ENCODE measurements at regions not wholly inside any gene's neighbourhood (a gene's known extent, or its start where the extent isn't known, plus 50 kb on each side); places are given as distances from the start of the nearest gene placed in this dataset.

- H3K4me3 Mint-ChIP-seq = no peak overlapping the region
- no peak overlapping the region for H3K27ac Mint-ChIP-seq
- no peak for DNase-seq (ENCODE audit: extremely low spot score, unreplicated experiment)
- no peaks in the 10 kb centered on the region for H3K4me1 Mint-ChIP-seq (ENCODE audit: unreplicated experiment)
- peaks cover 5% of the 10 kb centered on the region for H3K9me3 Mint-ChIP-seq
- H3K36me3 Mint-ChIP-seq = no peaks in the 10 kb centered on the region
- TF ChIP-seq, protein P1, sequence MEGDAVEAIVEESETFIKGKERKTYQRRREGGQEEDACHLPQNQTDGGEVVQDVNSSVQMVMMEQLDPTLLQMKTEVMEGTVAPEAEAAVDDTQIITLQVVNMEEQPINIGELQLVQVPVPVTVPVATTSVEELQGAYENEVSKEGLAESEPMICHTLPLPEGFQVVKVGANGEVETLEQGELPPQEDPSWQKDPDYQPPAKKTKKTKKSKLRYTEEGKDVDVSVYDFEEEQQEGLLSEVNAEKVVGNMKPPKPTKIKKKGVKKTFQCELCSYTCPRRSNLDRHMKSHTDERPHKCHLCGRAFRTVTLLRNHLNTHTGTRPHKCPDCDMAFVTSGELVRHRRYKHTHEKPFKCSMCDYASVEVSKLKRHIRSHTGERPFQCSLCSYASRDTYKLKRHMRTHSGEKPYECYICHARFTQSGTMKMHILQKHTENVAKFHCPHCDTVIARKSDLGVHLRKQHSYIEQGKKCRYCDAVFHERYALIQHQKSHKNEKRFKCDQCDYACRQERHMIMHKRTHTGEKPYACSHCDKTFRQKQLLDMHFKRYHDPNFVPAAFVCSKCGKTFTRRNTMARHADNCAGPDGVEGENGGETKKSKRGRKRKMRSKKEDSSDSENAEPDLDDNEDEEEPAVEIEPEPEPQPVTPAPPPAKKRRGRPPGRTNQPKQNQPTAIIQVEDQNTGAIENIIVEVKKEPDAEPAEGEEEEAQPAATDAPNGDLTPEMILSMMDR (conservative IDR thresholded peaks at IDR 0.05) = no peak
- no peaks in the 10 kb centered on the region for H3K27me3 Mint-ChIP-seq
Measured at GRCh38 chr11:22049276-22049675, 143.6 kb upstream of the ANO5 start.

- Mint-ChIP-seq H3K4me1 (ENCODE audit: unreplicated experiment) (no peaks in the 10 kb centered on the region), H3K27me3 (no peaks in the 10 kb centered on the region), H3K9me3 (no peaks in the 10 kb centered on the region), H3K27ac (no peak overlapping the region), H3K36me3 (no peaks in the 10 kb centered on the region), H3K4me3 (no peak overlapping the region)
- no peak for DNase-seq (ENCODE audit: extremely low spot score, unreplicated experiment)
- TF ChIP-seq, protein P1 (conservative IDR thresholded peaks at IDR 0.05) = no peak
Measured at GRCh38 chr11:22065472-22065871, 127.4 kb upstream of the ANO5 start.

DNA sequence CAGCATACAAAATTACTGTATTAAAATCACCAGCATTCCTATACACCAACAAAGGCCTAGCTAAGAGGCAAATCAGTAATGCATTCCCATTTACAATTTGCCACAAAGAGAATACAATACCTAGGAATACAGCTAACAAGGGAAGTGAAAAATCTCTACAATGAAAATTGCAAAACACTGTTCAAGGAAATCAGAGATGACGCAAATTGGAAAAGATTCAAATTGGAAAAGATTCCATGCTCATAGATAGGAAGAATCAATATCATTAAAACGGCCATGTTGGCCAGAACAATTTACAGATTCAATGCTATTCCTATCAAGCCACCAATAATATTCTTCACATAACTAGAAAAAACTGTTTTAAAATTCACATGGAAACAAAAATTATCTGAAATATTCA lies 123.0 kb upstream of the ANO5 start:
- TF ChIP-seq, protein P1 (conservative IDR thresholded peaks at IDR 0.05) = no peak
- Mint-ChIP-seq H3K27ac (no peak overlapping the region), H3K4me3 (no peak overlapping the region), H3K27me3 (peaks cover 3% of the 10 kb centered on the region), H3K9me3 (peaks cover 4% of the 10 kb centered on the region), H3K4me1 (ENCODE audit: unreplicated experiment) (no peaks in the 10 kb centered on the region), H3K36me3 (no peaks in the 10 kb centered on the region)
- DNase-seq (ENCODE audit: extremely low spot score, unreplicated experiment) = no peak

- H3K27ac Mint-ChIP-seq = no peak overlapping the region
- DNase-seq (ENCODE audit: extremely low spot score, unreplicated experiment) = no peak
- peaks cover 3% of the 10 kb centered on the region for H3K27me3 Mint-ChIP-seq
- H3K4me1 Mint-ChIP-seq (ENCODE audit: unreplicated experiment) = no peaks in the 10 kb centered on the region
- H3K4me3 Mint-ChIP-seq = peak overlapping the region; percentile 20
- H3K36me3 Mint-ChIP-seq = no peaks in the 10 kb centered on the region
- TF ChIP-seq, protein P1 (conservative IDR thresholded peaks at IDR 0.05) = no peak
- peaks cover 1% of the 10 kb centered on the region for H3K9me3 Mint-ChIP-seq
Measured at GRCh38 chr11:22076271-22076930, 116.5 kb upstream of the ANO5 start.

GRCh38 chr11:22078063-22078462 lies 114.8 kb upstream of the ANO5 start:
- H3K4me3 Mint-ChIP-seq = no peak overlapping the region
- no peak overlapping the region for H3K27ac Mint-ChIP-seq
- H3K36me3 Mint-ChIP-seq = no peaks in the 10 kb centered on the region
- H3K27me3 Mint-ChIP-seq = peaks cover 3% of the 10 kb centered on the region
- TF ChIP-seq, protein P1 (conservative IDR thresholded peaks at IDR 0.05) = no peak
- H3K4me1 Mint-ChIP-seq (ENCODE audit: unreplicated experiment) = no peaks in the 10 kb centered on the region
- DNase-seq (ENCODE audit: extremely low spot score, unreplicated experiment) = no peak
- no peaks in the 10 kb centered on the region for H3K9me3 Mint-ChIP-seq
